ENCODE measurements at regions not wholly inside any gene's neighbourhood (a gene's known extent, or its start where the extent isn't known, plus 50 kb on each side); places are given as distances from the start of the nearest gene placed in this dataset.

GRCh38 chr15:101121511-101122090, 130.2 kb downstream of the CHSY1 start:
- H3K4me3 ChIP-seq: peak overlapping the region; percentile 6
- H3K27me3 ChIP-seq: no peaks in the 10 kb centered on the region
- DNase-seq: peak; percentile 71 to 81 (median 75)
- no peaks in the 10 kb centered on the region for H3K36me3 ChIP-seq
- 9 to 14% (median 13%) methylated on average over 24 to 26 of the region's 26 CpGs for WGBS, 3 donors
- no peaks in the 10 kb centered on the region for H3K9me3 ChIP-seq
- peaks cover 7% of the 10 kb centered on the region for H3K4me1 ChIP-seq (ENCODE audit: insufficient read depth)
- peak overlapping the region; percentile 7 to 61 for H3K27ac ChIP-seq
- intact Hi-C loops (cut with DNase I): loop anchor here in 2 of 4 donors (5.0 to 10.0 kb wide), 3 partner anchors 63 to 133 kb away; partner anchors contain the start of gene CHSY1 (in 2 of the 2)
- TF ChIP-seq EP300 (IDR thresholded peaks at IDR 0.05) (no peak), CTCF (IDR thresholded peaks at IDR 0.05) (peak in 1 of 3 donors; percentile 17), POLR2A (IDR thresholded peaks at IDR 0.05) (no peak)

- Histone ChIP-seq H3K36me3 (no peaks in the 10 kb centered on the region), H3K27ac (peak overlapping the region in 1 of 2 donors; percentile 61), H3K4me1 (ENCODE audit: insufficient read depth) (peaks cover 8% of the 10 kb centered on the region), H3K9me3 (no peaks in the 10 kb centered on the region), H3K4me3 (no peak overlapping the region), H3K27me3 (no peaks in the 10 kb centered on the region)
- 83 to 89% (median 88%) methylated on average over 17 to 19 of the region's 19 CpGs for WGBS, 3 donors
- DNase-seq: peak in 1 of 5 donors; percentile 42
- TF ChIP-seq CTCF (IDR thresholded peaks at IDR 0.05): no peak
- no peak for TF ChIP-seq EP300 (IDR thresholded peaks at IDR 0.05)
- TF ChIP-seq POLR2A (IDR thresholded peaks at IDR 0.05): no peak
- intact Hi-C loops (cut with DNase I): loop anchor here in 2 of 4 donors (5.0 to 10.0 kb wide), 3 partner anchors 64 to 134 kb away; partner anchors contain the start of gene CHSY1 (in 2 of the 2)
Observed at GRCh38 chr15:101120987-101121386, 130.9 kb downstream of the CHSY1 start.

DNA sequence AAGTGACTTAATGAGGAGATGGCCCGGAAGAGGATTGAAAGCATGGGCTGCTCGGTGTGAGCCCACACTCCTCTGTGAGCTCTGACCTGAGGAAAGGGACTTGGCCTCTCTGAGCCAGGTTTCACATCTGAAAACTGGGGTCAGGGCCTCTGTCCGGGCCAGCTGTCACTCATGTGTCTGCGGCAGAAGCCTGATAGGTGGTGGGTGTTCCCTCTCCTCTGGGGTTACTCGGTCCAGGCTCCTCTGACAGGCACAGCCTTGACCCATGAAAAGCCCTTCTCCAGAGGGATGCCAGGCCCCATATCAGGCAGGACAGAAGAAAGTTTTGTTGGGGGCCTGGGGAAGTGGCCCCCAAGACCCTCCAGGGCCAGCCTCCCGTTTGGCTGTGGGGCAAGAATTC, 131.4 kb downstream of the CHSY1 start:
- WGBS, 3 donors: 85 to 93% (median 88%) methylated on average over 5 to 6 of the region's 6 CpGs
- H3K9me3 ChIP-seq: no peaks in the 10 kb centered on the region
- peak in 1 of 5 donors; percentile 21 for DNase-seq
- no peaks in the 10 kb centered on the region for H3K36me3 ChIP-seq
- peaks cover 8% of the 10 kb centered on the region for H3K4me1 ChIP-seq (ENCODE audit: insufficient read depth)
- TF ChIP-seq POLR2A (IDR thresholded peaks at IDR 0.05) (no peak), CTCF (IDR thresholded peaks at IDR 0.05) (no peak), EP300 (IDR thresholded peaks at IDR 0.05) (no peak)
- no peak overlapping the region for H3K4me3 ChIP-seq
- H3K27ac ChIP-seq: no peak overlapping the region
- H3K27me3 ChIP-seq: no peaks in the 10 kb centered on the region
- intact Hi-C loops (cut with DNase I): loop anchor here in 2 of 4 donors (5.0 to 10.0 kb wide), 3 partner anchors 64 to 134 kb away; partner anchors contain the start of gene CHSY1 (in 2 of the 2)

Measured in ovary (tissue), 7 donors.